Skeletal muscle cell (primary cell): ENCODE measurements at regions not wholly inside any gene's neighbourhood (a gene's known extent, or its start where the extent isn't known, plus 50 kb on each side); places are given as distances from the start of the nearest gene placed in this dataset.

Source experiments
- DNase-seq: peaks from one replicate; pipeline ENCODE4 v3.0.0-alpha.2; 2010; ENCODE audit warnings: low read depth
- H3K4me3 ChIP-seq: 2 replicates; pipeline ENCODE4 v1.5.1; 2011; ENCODE audit warnings: low read depth, mild to moderate bottlenecking, control low read depth, low read length, moderate library complexity

DNA sequence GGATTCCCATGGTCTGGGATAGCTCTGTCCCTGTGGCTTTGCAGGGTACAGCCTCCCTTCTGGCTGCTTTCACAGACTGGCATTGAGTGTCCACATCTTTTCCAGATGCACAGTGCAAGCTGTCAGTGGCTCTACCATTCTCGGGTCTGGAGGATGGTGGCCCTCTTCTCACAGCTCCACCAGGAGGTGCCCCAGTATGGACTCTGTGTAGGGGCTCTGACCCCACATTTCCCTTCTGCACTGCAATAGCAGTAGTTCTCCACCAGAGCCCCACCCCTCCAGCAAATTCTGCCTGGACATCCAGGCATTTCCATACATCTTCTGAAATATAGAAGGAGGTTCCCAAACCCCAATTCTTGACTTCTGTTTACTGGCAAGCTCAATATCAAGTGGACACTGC, 50.2 kb upstream of the GRID2 start:
- H3K4me3 ChIP-seq: no peak overlapping the region
- DNase-seq: no peak
